ENCODE measurements at regions not wholly inside any gene's neighbourhood (a gene's known extent, or its start where the extent isn't known, plus 50 kb on each side); places are given as distances from the start of the nearest gene placed in this dataset.

DNA sequence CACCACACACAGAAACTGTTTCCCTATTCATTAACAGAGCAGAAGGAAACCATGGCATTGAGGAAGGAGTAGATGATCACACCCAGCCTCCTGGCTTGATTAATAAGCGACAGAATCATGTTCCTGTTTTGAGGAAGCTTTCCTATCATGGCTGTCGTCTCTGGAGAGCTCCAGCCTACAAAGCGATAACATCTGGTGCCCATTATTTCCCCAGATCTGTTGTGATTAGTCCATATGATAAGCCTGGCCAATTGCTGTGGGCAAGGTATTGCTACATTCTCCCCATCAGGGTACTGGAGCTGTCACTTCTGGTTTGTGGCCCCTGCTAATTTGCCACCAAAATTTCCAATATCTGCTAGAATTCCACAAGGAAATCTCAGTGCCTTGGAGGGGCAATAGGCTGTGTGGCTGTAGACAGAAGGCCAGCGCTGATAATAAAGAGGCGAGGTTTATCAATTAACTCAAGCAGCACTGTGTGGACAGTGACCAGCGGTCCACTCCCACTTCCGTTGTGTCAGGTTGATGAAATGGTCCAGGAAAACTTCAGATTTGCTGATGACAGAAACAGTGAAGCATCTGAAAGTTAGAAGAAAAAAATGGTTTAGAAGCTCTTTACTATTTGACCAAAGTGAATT is 66.4 kb downstream of the OLIG3 start:
- H4K20me1 ChIP-seq (ENCODE audit: insufficient read depth, low read length) = no peaks in the 10 kb centered on the region
- TF ChIP-seq, protein P1, sequence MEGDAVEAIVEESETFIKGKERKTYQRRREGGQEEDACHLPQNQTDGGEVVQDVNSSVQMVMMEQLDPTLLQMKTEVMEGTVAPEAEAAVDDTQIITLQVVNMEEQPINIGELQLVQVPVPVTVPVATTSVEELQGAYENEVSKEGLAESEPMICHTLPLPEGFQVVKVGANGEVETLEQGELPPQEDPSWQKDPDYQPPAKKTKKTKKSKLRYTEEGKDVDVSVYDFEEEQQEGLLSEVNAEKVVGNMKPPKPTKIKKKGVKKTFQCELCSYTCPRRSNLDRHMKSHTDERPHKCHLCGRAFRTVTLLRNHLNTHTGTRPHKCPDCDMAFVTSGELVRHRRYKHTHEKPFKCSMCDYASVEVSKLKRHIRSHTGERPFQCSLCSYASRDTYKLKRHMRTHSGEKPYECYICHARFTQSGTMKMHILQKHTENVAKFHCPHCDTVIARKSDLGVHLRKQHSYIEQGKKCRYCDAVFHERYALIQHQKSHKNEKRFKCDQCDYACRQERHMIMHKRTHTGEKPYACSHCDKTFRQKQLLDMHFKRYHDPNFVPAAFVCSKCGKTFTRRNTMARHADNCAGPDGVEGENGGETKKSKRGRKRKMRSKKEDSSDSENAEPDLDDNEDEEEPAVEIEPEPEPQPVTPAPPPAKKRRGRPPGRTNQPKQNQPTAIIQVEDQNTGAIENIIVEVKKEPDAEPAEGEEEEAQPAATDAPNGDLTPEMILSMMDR (IDR thresholded peaks at IDR 0.05; ENCODE audit: borderline replicate concordance, extremely low read depth, low read length, poor library complexity, severe bottlenecking) = no peak
- no peak for TF ChIP-seq EZH2 (IDR thresholded peaks at IDR 0.05; ENCODE audit: borderline replicate concordance, low read depth, low read length, severe bottlenecking)
- H3K4me3 ChIP-seq (ENCODE audit: low read depth in 1 of 2, low read length in 2 of 2) = no peak overlapping the region
- H3K79me2 ChIP-seq (ENCODE audit: insufficient read depth, low read length) = no peaks in the 10 kb centered on the region
- ATAC-seq (ENCODE audit: insufficient read depth, low read depth) = no peak
- H3K36me3 ChIP-seq (ENCODE audit: insufficient read depth, low read length) = no peaks in the 10 kb centered on the region
- no peak for DNase-seq
- H3K4me1 ChIP-seq (ENCODE audit: insufficient read depth, low read length) = peaks cover 31% of the 10 kb centered on the region
- H3K9me3 ChIP-seq (ENCODE audit: insufficient read depth, low read length, severe bottlenecking) = no peaks in the 10 kb centered on the region
- no peak overlapping the region for H3K4me2 ChIP-seq (ENCODE audit: insufficient read depth, low read length)
- H2AFZ ChIP-seq (ENCODE audit: low read depth, low read length) = no peak overlapping the region
- no peak overlapping the region for H3K9ac ChIP-seq (ENCODE audit: low read depth, low read length)
- no peaks in the 10 kb centered on the region for H3K27me3 ChIP-seq (ENCODE audit: insufficient read depth, low read length, poor library complexity)
- no peak overlapping the region for H3K27ac ChIP-seq (ENCODE audit: low read length)

GRCh38 chr6:137426007-137426689 is 68.0 kb downstream of the OLIG3 start:
- no peaks in the 10 kb centered on the region for H4K20me1 ChIP-seq (ENCODE audit: insufficient read depth, low read length)
- DNase-seq (no peak), ATAC-seq (ENCODE audit: insufficient read depth, low read depth) (peak; percentile 45; the same call in 1 of the 3 replicates)
- no peak overlapping the region for H3K4me2 ChIP-seq (ENCODE audit: insufficient read depth, low read length)
- H3K36me3 ChIP-seq (ENCODE audit: insufficient read depth, low read length) = no peaks in the 10 kb centered on the region
- no peak overlapping the region for H3K27ac ChIP-seq (ENCODE audit: low read length)
- no peaks in the 10 kb centered on the region for H3K9me3 ChIP-seq (ENCODE audit: insufficient read depth, low read length, severe bottlenecking)
- no peak overlapping the region for H2AFZ ChIP-seq (ENCODE audit: low read depth, low read length)
- no peak overlapping the region for H3K4me3 ChIP-seq (ENCODE audit: low read depth in 1 of 2, low read length in 2 of 2)
- no peaks in the 10 kb centered on the region for H3K79me2 ChIP-seq (ENCODE audit: insufficient read depth, low read length)
- no peaks in the 10 kb centered on the region for H3K27me3 ChIP-seq (ENCODE audit: insufficient read depth, low read length, poor library complexity)
- TF ChIP-seq EZH2 (IDR thresholded peaks at IDR 0.05; ENCODE audit: borderline replicate concordance, low read depth, low read length, severe bottlenecking) = no peak
- TF ChIP-seq, protein P1 (IDR thresholded peaks at IDR 0.05; ENCODE audit: borderline replicate concordance, extremely low read depth, low read length, poor library complexity, severe bottlenecking) = no peak
- H3K9ac ChIP-seq (ENCODE audit: low read depth, low read length) = no peak overlapping the region
- peaks cover 23% of the 10 kb centered on the region for H3K4me1 ChIP-seq (ENCODE audit: insufficient read depth, low read length)

GRCh38 chr6:137424251-137424650 is 69.9 kb downstream of the OLIG3 start:
- Histone ChIP-seq H4K20me1 (ENCODE audit: insufficient read depth, low read length) (no peaks in the 10 kb centered on the region), H3K27ac (ENCODE audit: low read length) (peak overlapping the region; percentile 44; the same call in 1 of the 2 replicates), H3K27me3 (ENCODE audit: insufficient read depth, low read length, poor library complexity) (no peaks in the 10 kb centered on the region), H3K4me2 (ENCODE audit: insufficient read depth, low read length) (peak overlapping the region; percentile 27; the same call in 1 of the 2 replicates), H3K36me3 (ENCODE audit: insufficient read depth, low read length) (no peaks in the 10 kb centered on the region), H3K9me3 (ENCODE audit: insufficient read depth, low read length, severe bottlenecking) (no peaks in the 10 kb centered on the region), H3K4me3 (ENCODE audit: low read depth in 1 of 2, low read length in 2 of 2) (no peak overlapping the region), H3K4me1 (ENCODE audit: insufficient read depth, low read length) (peaks cover 23% of the 10 kb centered on the region), H3K79me2 (ENCODE audit: insufficient read depth, low read length) (no peaks in the 10 kb centered on the region), H3K9ac (ENCODE audit: low read depth, low read length) (no peak overlapping the region), H2AFZ (ENCODE audit: low read depth, low read length) (no peak overlapping the region; the same call in 1 of the 2 replicates)
- DNase-seq (no peak), ATAC-seq (ENCODE audit: insufficient read depth, low read depth) (peak; percentile 82)
- no peak for TF ChIP-seq EZH2 (IDR thresholded peaks at IDR 0.05; ENCODE audit: borderline replicate concordance, low read depth, low read length, severe bottlenecking)
- TF ChIP-seq, protein P1 (IDR thresholded peaks at IDR 0.05; ENCODE audit: borderline replicate concordance, extremely low read depth, low read length, poor library complexity, severe bottlenecking) = no peak

Measured in DND-41 (cell line).